AG04450 (cell line): ENCODE measurements at regions not wholly inside any gene's neighbourhood (a gene's known extent, or its start where the extent isn't known, plus 50 kb on each side); places are given as distances from the start of the nearest gene placed in this dataset.

Experiments used
- CTCF ChIA-PET: fragments of 300-600, 350-600 bp; formaldehyde crosslinking; extraction: SDS; loops from one replicate; lab custom pipeline; 2022; ENCODE audit warnings: antibody characterized with exemption, inconsistent platforms; lab: Charles Lee
- POLR2A ChIA-PET: fragments of 350-600 bp; formaldehyde crosslinking; extraction: SDS; loops from one replicate; lab custom pipeline; 2021; ENCODE audit warnings: antibody characterized with exemption, inconsistent platforms; lab: Yijun Ruan, JAX
- DNase-seq: peaks from one replicate; pipeline ENCODE4 v3.0.0-alpha.2; 2011; ENCODE audit warnings: low read depth, low spot score
- H3K27ac ChIP-seq: one replicate; pipeline ENCODE4 v1.5.1; 2012; ENCODE audit warnings: low read depth, low read length, control low read depth
- H3K27me3 ChIP-seq: one replicate; pipeline ENCODE4 v1.6.0; 2012; ENCODE audit warnings: low read length; ENCODE audit not compliant: control insufficient read depth, insufficient read depth
- H3K4me3 ChIP-seq: 2 replicates; pipeline ENCODE4 v1.5.1; 2011; ENCODE audit warnings: mild to moderate bottlenecking, low read depth, low read length, control low read depth
- H3K9me3 ChIP-seq: 2 replicates; pipeline ENCODE4 v1.5.1; 2012; ENCODE audit warnings: low read length; ENCODE audit not compliant: control insufficient read depth, insufficient read depth
- CTCF ChIP-seq: IDR thresholded peaks from 2 replicates; pipeline ENCODE4 v1.5.1; 2011; ENCODE audit warnings: low read depth, low read length, control low read depth, inconsistent platforms

DNA sequence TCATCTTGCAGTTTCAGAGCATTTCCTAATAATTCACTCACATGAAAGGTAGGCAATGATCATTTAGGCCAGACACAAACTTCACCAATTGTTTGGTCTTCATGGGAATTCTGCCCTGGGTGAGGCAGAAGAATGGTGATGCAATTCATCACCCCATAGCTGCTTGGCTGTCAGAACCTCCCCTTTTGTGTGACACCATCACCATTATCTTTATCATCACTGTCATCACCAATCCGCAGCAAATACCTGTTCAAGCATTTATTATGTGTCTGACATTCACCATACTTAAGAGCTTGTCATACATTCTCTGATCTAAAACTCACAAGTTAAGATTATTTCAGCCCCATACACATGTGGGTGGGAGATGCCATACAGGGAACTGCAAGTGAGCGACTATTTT is 799.5 kb upstream of the LRRN3 start:
- CTCF ChIA-PET = no interaction called here

GRCh38 chr7:110296321-110296720 is 794.6 kb upstream of the LRRN3 start:
- DNase-seq = no peak
- ChIA-PET CTCF (no interaction called here), POLR2A (no interaction called here)
- Histone ChIP-seq H3K4me3 (no peak overlapping the region), H3K9me3 (no peaks in the 10 kb centered on the region; the same call in 1 of the 2 replicates), H3K27me3 (no peaks in the 10 kb centered on the region), H3K27ac (no peak overlapping the region)
- no peak for TF ChIP-seq CTCF

More for the DNA sequence above, 799.5 kb upstream of the LRRN3 start:
- DNase-seq = no peak
- H3K27ac ChIP-seq = no peak overlapping the region
- POLR2A ChIA-PET = no interaction called here
- no peak for TF ChIP-seq CTCF
- H3K9me3 ChIP-seq = no peaks in the 10 kb centered on the region
- H3K27me3 ChIP-seq = no peaks in the 10 kb centered on the region
- H3K4me3 ChIP-seq = no peak overlapping the region

DNA sequence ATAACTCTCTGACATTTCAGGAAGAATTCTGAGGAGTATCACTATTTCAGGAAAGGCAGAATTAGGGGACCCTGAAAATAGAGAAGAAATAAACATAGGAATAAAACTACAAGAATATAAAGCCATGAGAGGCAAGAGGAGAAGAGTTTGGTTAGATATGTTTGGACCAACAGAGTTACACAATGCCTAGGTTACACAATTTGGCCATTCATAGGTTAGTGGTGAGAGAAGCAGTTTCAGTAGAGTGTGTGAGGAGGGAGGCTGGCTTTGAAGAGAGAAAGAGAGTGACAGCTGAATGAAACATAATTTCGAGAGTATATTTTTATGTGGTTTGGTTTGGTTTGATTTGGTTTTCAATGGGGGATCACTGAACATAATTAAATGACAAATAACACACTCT is 783.2 kb upstream of the LRRN3 start:
- CTCF ChIA-PET = no interaction called here
- TF ChIP-seq CTCF = no peak
- H3K4me3 ChIP-seq = no peak overlapping the region

DNA sequence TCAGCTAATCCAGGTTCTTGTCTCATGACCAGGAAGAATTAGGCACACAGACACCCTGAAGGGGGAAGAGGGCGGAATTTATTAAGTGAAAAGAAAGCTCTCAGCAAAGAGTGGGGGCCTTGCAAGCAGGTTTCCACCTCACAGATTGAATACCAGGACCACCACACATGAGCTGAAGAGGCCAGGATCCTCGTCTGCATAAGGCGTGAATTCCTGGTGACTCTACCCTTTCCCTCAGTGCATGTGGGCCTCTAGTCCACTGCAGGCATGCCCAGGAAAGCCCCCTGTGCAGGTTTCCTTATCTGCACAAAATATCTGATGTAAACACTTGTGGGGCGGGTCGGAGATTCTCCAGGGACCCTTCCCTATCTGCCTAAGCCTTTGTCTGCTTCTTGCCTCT is 782.1 kb upstream of the LRRN3 start:
- CTCF ChIA-PET = no interaction called here

More for the DNA sequence above, 783.2 kb upstream of the LRRN3 start:
- peak; percentile 3 for DNase-seq
- POLR2A ChIA-PET = no interaction called here
- Histone ChIP-seq H3K27me3 (no peaks in the 10 kb centered on the region), H3K27ac (no peak overlapping the region), H3K9me3 (no peaks in the 10 kb centered on the region; the same call in 1 of the 2 replicates)

GRCh38 chr7:110309941-110310340 is 781.0 kb upstream of the LRRN3 start:
- ChIA-PET CTCF (no interaction called here), POLR2A (interaction anchor here (0.7 kb wide), 2 partner anchors 13 to 63 kb away, joined by 3 to 6 read pairs; no protein-coding TSS in a partner anchor)
- TF ChIP-seq CTCF = no peak
- DNase-seq = peak; percentile 11
- H3K27ac ChIP-seq = no peak overlapping the region
- H3K9me3 ChIP-seq = no peaks in the 10 kb centered on the region; the same call in 1 of the 2 replicates
- H3K4me3 ChIP-seq = no peak overlapping the region
- no peaks in the 10 kb centered on the region for H3K27me3 ChIP-seq

More for the DNA sequence above, 782.1 kb upstream of the LRRN3 start:
- Histone ChIP-seq H3K27me3 (no peaks in the 10 kb centered on the region), H3K27ac (no peak overlapping the region), H3K9me3 (no peaks in the 10 kb centered on the region; the same call in 1 of the 2 replicates), H3K4me3 (no peak overlapping the region)
- TF ChIP-seq CTCF = no peak
- POLR2A ChIA-PET = no interaction called here
- DNase-seq = no peak
